ENCODE measurements at regions not wholly inside any gene's neighbourhood (a gene's known extent, or its start where the extent isn't known, plus 50 kb on each side); places are given as distances from the start of the nearest gene placed in this dataset.

GRCh38 chr2:193985272-193985671 lies 1671.8 kb upstream of the SLC39A10 start:
- TF ChIP-seq CTCF (IDR thresholded peaks at IDR 0.05) (no peak), POLR2A (IDR thresholded peaks at IDR 0.05) (no peak)

Measured in sigmoid colon (tissue), 3 donors.